ENCODE measurements at regions not wholly inside any gene's neighbourhood (a gene's known extent, or its start where the extent isn't known, plus 50 kb on each side); places are given as distances from the start of the nearest gene placed in this dataset.
"Not testable (repeated sequence)": the region's sequence is repeated elsewhere in the genome, so short reads cannot be mapped to it uniquely, and the experiment has no call there.

DNA sequence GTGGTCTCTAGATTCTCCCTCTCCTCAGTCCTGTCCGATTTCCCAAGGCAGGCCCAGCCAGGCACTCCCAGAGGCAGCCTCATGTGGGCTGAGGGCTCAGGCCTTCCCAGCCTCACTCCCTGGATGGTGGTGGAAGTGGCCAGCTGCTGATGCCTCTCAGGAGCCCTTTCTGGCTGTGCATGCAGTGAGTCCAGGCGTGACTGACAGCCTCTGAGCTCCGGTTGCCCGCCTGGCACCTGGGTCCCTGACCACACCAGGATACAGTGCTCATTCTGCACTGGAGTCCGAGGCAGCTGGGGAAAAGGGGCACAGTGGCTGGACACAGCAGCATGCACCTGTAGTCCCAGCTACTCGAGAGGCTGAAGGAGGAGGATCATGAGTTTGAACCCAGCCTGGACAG lies 132.6 kb downstream of the CUL2 start:
- H3K4me3 Mint-ChIP-seq (ENCODE audit: unreplicated experiment) = no peak overlapping the region
- TF ChIP-seq, protein P1, sequence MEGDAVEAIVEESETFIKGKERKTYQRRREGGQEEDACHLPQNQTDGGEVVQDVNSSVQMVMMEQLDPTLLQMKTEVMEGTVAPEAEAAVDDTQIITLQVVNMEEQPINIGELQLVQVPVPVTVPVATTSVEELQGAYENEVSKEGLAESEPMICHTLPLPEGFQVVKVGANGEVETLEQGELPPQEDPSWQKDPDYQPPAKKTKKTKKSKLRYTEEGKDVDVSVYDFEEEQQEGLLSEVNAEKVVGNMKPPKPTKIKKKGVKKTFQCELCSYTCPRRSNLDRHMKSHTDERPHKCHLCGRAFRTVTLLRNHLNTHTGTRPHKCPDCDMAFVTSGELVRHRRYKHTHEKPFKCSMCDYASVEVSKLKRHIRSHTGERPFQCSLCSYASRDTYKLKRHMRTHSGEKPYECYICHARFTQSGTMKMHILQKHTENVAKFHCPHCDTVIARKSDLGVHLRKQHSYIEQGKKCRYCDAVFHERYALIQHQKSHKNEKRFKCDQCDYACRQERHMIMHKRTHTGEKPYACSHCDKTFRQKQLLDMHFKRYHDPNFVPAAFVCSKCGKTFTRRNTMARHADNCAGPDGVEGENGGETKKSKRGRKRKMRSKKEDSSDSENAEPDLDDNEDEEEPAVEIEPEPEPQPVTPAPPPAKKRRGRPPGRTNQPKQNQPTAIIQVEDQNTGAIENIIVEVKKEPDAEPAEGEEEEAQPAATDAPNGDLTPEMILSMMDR (IDR thresholded peaks at IDR 0.05; ENCODE audit: unreplicated experiment) = no peak
- H3K36me3 Mint-ChIP-seq (ENCODE audit: low read depth, unreplicated experiment) = no peaks in the 10 kb centered on the region
- no peak for DNase-seq (ENCODE audit: low spot score)
- no peaks in the 10 kb centered on the region for H3K4me1 Mint-ChIP-seq (ENCODE audit: unreplicated experiment)
- H3K27me3 Mint-ChIP-seq (ENCODE audit: unreplicated experiment) = no peaks in the 10 kb centered on the region
- H3K9me3 Mint-ChIP-seq (ENCODE audit: unreplicated experiment) = no peaks in the 10 kb centered on the region
- no peak overlapping the region for H3K27ac Mint-ChIP-seq (ENCODE audit: unreplicated experiment)

DNA sequence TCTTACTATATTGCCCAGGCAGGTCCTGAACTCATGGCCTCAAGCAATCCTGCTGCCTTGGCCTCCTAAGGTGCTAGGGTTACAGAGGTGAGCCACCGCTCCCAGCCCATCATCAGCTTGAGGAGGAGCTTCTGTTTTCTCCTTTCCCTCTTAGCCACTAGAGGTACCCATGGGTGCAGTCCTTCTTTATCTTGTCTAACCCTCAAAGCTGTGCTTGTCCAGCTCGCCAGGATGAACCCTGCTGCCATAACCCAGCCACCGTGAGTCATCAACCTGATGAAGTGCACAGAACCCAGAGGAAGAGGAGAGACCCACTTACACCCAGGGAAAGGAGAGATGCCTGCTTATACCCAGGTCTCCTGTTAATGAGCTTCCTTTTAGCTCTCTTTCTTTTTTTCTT lies 133.4 kb downstream of the CUL2 start:
- H3K4me1 Mint-ChIP-seq (ENCODE audit: unreplicated experiment) = no peaks in the 10 kb centered on the region
- no peak overlapping the region for H3K4me3 Mint-ChIP-seq (ENCODE audit: unreplicated experiment)
- DNase-seq (ENCODE audit: low spot score) = no peak
- no peak overlapping the region for H3K27ac Mint-ChIP-seq (ENCODE audit: unreplicated experiment)
- no peaks in the 10 kb centered on the region for H3K36me3 Mint-ChIP-seq (ENCODE audit: low read depth, unreplicated experiment)
- TF ChIP-seq, protein P1 (IDR thresholded peaks at IDR 0.05; ENCODE audit: unreplicated experiment) = no peak
- no peaks in the 10 kb centered on the region for H3K9me3 Mint-ChIP-seq (ENCODE audit: unreplicated experiment)
- H3K27me3 Mint-ChIP-seq (ENCODE audit: unreplicated experiment) = peaks cover 1% of the 10 kb centered on the region

DNA sequence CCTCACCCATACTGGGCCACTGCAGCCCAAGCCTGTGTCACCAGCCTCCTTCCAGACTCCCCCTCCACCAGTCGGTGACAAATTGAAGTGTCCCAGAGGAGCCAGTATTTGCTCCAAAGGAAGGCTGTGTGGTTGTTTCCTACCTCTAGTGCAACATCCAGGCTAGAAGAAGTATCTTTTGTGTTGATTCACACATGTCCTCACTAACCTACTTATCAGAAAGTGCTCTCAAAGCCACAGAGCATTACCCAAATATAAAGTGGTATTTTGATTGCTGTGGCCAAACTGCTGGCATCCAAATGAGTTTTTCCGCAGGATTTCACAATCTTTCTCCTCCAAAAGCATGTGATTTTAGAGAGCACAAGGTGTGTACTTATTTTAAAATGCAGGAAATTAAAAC lies 134.8 kb downstream of the CUL2 start:
- Mint-ChIP-seq H3K27ac (ENCODE audit: unreplicated experiment) (no peak overlapping the region), H3K9me3 (ENCODE audit: unreplicated experiment) (no peaks in the 10 kb centered on the region), H3K4me3 (ENCODE audit: unreplicated experiment) (no peak overlapping the region), H3K36me3 (ENCODE audit: low read depth, unreplicated experiment) (no peaks in the 10 kb centered on the region), H3K4me1 (ENCODE audit: unreplicated experiment) (no peaks in the 10 kb centered on the region), H3K27me3 (ENCODE audit: unreplicated experiment) (peaks cover 1% of the 10 kb centered on the region)
- DNase-seq (ENCODE audit: low spot score) = no peak
- TF ChIP-seq, protein P1 (IDR thresholded peaks at IDR 0.05; ENCODE audit: unreplicated experiment) = no peak

DNA sequence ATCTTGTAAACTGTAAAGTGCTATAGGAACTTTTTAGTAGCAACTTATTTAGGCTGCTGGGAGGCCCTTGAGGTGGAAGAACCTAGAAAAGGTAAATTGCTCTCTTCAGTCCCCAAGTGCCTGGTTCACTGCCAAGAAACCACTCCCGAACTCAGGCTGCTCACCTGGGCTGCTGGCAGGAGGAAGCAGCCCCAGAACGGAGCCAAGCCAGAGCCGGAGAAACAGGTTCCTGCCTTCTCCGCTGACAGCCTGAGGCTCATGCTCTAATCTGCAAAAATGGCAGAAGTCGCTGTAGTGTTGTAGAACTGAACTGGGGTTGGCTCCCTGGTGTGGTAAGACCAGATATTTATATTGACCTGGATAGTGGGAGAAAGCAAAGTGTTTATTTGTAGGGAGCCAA lies 136.0 kb downstream of the CUL2 start:
- H3K27me3 Mint-ChIP-seq (ENCODE audit: unreplicated experiment) = peaks cover 1% of the 10 kb centered on the region
- no peaks in the 10 kb centered on the region for H3K4me1 Mint-ChIP-seq (ENCODE audit: unreplicated experiment)
- H3K27ac Mint-ChIP-seq (ENCODE audit: unreplicated experiment) = no peak overlapping the region
- TF ChIP-seq, protein P1 (IDR thresholded peaks at IDR 0.05; ENCODE audit: unreplicated experiment) = no peak
- DNase-seq (ENCODE audit: low spot score) = no peak
- H3K9me3 Mint-ChIP-seq (ENCODE audit: unreplicated experiment) = no peaks in the 10 kb centered on the region
- H3K36me3 Mint-ChIP-seq (ENCODE audit: low read depth, unreplicated experiment) = no peaks in the 10 kb centered on the region
- no peak overlapping the region for H3K4me3 Mint-ChIP-seq (ENCODE audit: unreplicated experiment)

DNA sequence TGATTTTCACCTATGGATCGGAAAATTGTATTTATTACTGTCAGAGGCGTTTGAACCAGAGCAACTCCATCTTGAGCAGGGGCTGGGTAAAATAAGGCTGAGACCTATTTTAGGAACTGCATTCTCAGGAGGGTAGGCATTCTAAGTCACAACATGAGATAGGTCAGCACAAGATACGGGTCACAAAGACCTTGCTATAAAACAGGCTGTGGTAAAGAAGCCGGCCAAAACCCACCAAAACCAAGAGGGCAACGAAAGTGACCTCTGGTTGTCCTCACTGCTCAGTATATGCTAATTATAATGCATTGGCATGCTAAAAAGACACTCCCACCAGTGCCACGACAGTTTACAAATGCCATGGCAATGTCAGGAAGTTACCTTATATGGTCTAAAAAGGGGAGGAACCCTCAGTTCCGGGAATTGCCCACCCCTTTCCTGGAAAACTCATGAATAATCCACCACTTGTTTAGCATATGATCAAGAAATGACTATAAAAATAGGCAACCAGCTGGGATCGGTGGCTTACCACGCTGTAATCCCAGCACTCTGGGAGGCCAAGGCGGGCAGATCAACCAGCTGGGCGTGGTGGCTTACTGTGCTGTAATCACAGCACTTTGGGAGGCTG lies 136.3 kb upstream of the PARD3 start:
- H3K36me3 Mint-ChIP-seq (ENCODE audit: low read depth, unreplicated experiment); H3K4me1 Mint-ChIP-seq (ENCODE audit: unreplicated experiment); H3K9me3 Mint-ChIP-seq (ENCODE audit: unreplicated experiment); H3K4me3 Mint-ChIP-seq (ENCODE audit: unreplicated experiment); DNase-seq (ENCODE audit: low spot score); H3K27me3 Mint-ChIP-seq (ENCODE audit: unreplicated experiment); H3K27ac Mint-ChIP-seq (ENCODE audit: unreplicated experiment): not testable (repeated sequence)

DNA sequence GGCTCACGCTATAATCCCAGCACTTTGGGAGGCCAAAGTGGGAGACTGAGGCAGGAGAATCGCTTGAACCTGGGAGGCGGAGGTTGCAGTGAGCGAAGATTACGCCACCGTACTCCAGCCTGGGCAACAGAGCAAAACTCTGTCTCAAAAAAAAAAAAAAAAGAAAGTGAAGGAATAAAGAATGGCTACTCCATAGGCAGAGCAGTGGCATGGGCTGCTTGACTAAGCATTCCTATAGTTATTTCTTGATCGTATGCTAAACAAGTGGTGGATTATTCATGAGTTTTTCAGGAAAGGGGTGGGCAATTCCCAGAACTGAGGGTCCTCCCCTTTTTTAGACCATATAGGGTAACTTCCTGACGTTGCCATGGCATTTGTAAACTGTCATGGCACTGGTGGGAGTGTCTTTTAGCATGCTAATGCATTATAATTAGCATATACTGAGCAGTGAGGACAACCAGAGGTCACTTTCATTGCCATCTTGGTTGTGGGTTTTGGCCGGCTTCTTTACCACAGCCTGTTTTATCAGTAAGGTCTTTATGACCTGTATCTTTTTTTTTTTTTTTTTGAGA lies 130.9 kb upstream of the PARD3 start:
- H3K27me3 Mint-ChIP-seq (ENCODE audit: unreplicated experiment); H3K9me3 Mint-ChIP-seq (ENCODE audit: unreplicated experiment); DNase-seq (ENCODE audit: low spot score); H3K4me3 Mint-ChIP-seq (ENCODE audit: unreplicated experiment); H3K27ac Mint-ChIP-seq (ENCODE audit: unreplicated experiment); H3K36me3 Mint-ChIP-seq (ENCODE audit: low read depth, unreplicated experiment): not testable (repeated sequence)
- peaks cover 17% of the 10 kb centered on the region for H3K4me1 Mint-ChIP-seq (ENCODE audit: unreplicated experiment)
